ENCODE measurements at regions not wholly inside any gene's neighbourhood (a gene's known extent, or its start where the extent isn't known, plus 50 kb on each side); places are given as distances from the start of the nearest gene placed in this dataset.
A peak's percentile ranks its signal among the peaks of the same experiment; 100 is the strongest.

DNA sequence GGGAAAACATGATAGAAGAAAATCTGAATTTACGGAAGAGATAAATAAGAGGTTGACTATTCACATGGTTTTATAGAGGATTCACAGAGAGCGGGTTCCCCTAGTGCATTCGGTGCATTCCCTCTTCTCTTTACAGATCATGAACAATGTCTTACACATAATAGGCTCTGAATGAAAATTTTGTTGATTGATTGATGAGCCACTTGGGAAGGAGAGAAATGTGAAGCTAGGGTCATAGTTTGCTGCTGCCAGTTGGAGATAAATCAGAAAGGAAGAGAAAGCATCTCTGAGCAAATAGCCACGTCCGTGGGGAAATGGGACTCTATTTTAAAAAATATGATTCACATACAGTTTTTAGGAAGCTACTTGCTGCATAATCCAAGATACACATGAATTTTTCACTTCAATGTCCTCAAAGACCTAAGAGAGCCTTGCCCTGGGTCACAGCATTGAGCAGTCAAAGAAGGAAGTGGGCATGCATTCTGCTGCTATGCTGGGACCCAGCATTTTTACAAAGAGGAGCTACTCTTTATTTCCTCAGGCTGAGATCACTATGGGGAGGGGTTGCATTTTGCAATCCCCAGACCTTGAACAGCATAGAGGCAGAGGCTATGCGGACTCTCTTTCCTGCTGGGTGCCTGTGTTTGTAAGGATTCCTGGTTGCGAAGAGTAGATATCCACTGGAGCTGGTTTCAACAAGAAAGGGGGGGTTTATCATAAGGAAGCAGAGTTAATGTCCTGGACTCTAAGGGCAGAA is 395.3 kb downstream of the TSN start:
- Histone ChIP-seq H3K36me3 (no peaks in the 10 kb centered on the region), H3K9me3 (no peaks in the 10 kb centered on the region), H3K4me3 (no peak overlapping the region), H3K27ac (no peak overlapping the region), H3K4me1 (no peaks in the 10 kb centered on the region), H3K27me3 (no peaks in the 10 kb centered on the region)
- TF ChIP-seq, protein P1, sequence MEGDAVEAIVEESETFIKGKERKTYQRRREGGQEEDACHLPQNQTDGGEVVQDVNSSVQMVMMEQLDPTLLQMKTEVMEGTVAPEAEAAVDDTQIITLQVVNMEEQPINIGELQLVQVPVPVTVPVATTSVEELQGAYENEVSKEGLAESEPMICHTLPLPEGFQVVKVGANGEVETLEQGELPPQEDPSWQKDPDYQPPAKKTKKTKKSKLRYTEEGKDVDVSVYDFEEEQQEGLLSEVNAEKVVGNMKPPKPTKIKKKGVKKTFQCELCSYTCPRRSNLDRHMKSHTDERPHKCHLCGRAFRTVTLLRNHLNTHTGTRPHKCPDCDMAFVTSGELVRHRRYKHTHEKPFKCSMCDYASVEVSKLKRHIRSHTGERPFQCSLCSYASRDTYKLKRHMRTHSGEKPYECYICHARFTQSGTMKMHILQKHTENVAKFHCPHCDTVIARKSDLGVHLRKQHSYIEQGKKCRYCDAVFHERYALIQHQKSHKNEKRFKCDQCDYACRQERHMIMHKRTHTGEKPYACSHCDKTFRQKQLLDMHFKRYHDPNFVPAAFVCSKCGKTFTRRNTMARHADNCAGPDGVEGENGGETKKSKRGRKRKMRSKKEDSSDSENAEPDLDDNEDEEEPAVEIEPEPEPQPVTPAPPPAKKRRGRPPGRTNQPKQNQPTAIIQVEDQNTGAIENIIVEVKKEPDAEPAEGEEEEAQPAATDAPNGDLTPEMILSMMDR (IDR thresholded peaks at IDR 0.05): no peak
- no peak for TF ChIP-seq POLR2A (IDR thresholded peaks at IDR 0.05)
- TF ChIP-seq EP300 (IDR thresholded peaks at IDR 0.05): no peak
- TF ChIP-seq POLR2AphosphoS5 (IDR thresholded peaks at IDR 0.05): no peak
- 66 to 77% methylated on average over 7 of the region's 7 CpGs for WGBS, 2 donors
- DNase-seq (no peak), ATAC-seq (ENCODE audit: low FRiP score in 2 of 2) (no peak)

DNA sequence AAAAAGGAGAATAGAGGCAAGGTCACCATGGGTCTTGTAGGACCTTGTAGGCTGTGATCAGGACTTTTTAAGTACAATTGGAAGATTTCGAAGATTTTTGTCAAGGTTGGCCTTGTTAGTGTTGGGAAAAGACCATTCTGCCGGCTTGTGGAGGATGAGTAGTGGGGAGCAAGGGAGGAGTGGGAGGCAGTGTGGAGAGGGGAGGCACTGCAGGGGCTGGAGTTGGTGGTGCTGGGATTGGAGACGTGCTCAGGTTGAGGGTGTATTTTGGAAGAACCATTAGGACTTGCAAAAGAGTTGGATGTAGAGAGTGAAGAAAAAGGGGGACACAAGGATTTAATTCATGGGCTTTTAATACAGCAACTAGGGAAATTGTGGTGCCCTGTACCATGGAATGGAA is 397.1 kb downstream of the TSN start:
- no peaks in the 10 kb centered on the region for H3K36me3 ChIP-seq
- DNase-seq (no peak), ATAC-seq (ENCODE audit: low FRiP score in 2 of 2) (no peak)
- H3K4me1 ChIP-seq: no peaks in the 10 kb centered on the region
- H3K27ac ChIP-seq: no peak overlapping the region
- no peaks in the 10 kb centered on the region for H3K27me3 ChIP-seq
- TF ChIP-seq POLR2AphosphoS5 (IDR thresholded peaks at IDR 0.05) (no peak), EP300 (IDR thresholded peaks at IDR 0.05) (no peak), POLR2A (IDR thresholded peaks at IDR 0.05) (no peak)
- TF ChIP-seq, protein P1 (IDR thresholded peaks at IDR 0.05): no peak
- H3K9me3 ChIP-seq: no peaks in the 10 kb centered on the region
- H3K4me3 ChIP-seq: no peak overlapping the region
- whole genome bisulfite sequencing, 2 donors: 91 to 93% methylated on average over 3 of the region's 3 CpGs

DNA sequence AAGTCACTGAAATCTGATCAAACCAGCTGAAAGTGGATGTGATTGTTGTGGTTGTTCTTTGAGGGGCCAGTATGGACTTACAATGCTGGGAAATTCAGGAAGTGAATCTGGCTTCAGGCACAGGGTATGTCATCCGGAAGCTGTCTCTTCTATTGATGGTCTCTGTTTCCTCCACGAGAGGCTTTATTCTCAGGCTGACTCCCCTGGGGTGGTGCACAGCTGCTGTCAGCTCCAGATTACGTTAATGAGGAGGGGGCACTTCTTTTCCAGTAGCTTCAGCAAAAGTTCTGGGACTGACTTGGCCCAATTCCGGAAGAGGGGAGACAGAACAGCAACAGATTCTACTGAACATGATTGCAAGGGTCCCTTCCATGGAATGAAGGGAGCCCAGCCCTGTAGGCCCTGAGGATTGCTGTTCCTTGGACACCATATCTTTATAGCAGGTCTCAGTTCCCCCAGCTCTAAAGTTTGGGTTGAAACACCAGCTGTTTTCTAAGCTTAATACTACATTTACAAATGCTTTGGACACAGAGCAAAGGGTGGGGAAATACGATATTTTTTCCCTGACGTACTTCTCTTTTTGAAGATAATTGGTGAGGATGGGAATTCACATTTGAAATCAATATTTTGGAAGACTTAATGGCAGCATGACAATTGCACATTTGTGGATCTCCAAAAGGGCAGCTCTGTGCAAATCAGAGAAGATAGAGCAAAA is 400.9 kb downstream of the TSN start:
- WGBS, 2 donors: 67 to 75% methylated on average over 5 to 6 of the region's 6 CpGs
- no peak overlapping the region for H3K4me3 ChIP-seq
- ATAC-seq (ENCODE audit: low FRiP score in 2 of 2) (no peak), DNase-seq (no peak)
- TF ChIP-seq POLR2AphosphoS5 (IDR thresholded peaks at IDR 0.05) (no peak), EP300 (IDR thresholded peaks at IDR 0.05) (no peak), POLR2A (IDR thresholded peaks at IDR 0.05) (no peak)
- TF ChIP-seq, protein P1 (IDR thresholded peaks at IDR 0.05): no peak
- no peaks in the 10 kb centered on the region for H3K36me3 ChIP-seq
- H3K27ac ChIP-seq: no peak overlapping the region
- H3K4me1 ChIP-seq: no peaks in the 10 kb centered on the region
- H3K9me3 ChIP-seq: no peaks in the 10 kb centered on the region
- no peaks in the 10 kb centered on the region for H3K27me3 ChIP-seq

DNA sequence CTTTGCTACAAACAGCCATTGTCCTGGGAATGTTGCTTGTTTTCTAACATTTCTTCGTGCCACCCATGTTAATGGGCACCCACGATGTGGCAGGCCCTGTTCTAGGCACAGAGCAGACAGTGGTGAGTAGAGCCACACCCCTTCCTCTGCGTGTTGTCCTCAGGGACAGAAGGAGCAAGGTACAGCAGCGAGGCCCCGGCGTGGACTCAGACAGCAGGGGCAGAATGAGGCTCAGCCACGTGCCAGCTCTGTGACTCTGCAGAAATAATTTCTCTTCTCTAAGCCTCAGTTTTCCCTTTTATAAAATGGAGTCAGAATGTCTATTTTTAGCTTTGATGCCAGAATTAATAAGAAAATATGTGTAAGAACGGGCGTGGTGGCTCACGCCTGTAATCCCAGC is 401.7 kb downstream of the TSN start:
- Histone ChIP-seq H3K27ac (no peak overlapping the region), H3K36me3 (no peaks in the 10 kb centered on the region), H3K27me3 (no peaks in the 10 kb centered on the region), H3K4me3 (no peak overlapping the region), H3K9me3 (no peaks in the 10 kb centered on the region), H3K4me1 (no peaks in the 10 kb centered on the region)
- ATAC-seq (ENCODE audit: low FRiP score in 2 of 2): no peak
- TF ChIP-seq EP300 (IDR thresholded peaks at IDR 0.05): no peak
- no peak for TF ChIP-seq POLR2A (IDR thresholded peaks at IDR 0.05)
- no peak for TF ChIP-seq POLR2AphosphoS5 (IDR thresholded peaks at IDR 0.05)
- TF ChIP-seq, protein P1 (IDR thresholded peaks at IDR 0.05): no peak
- DNase-seq: peak in 1 of 2 donors; percentile 15
- WGBS, 2 donors: 91 to 94% methylated on average over 10 of the region's 10 CpGs
